NB4 (cell line): ENCODE measurements at regions not wholly inside any gene's neighbourhood (a gene's known extent, or its start where the extent isn't known, plus 50 kb on each side); places are given as distances from the start of the nearest gene placed in this dataset.

Experiments
- DNase-seq: peaks from one replicate; pipeline ENCODE4 v3.0.0; 2010; ENCODE audit warnings: low read depth
- H3K4me3 ChIP-seq: one replicate; pipeline ENCODE4 v1.5.1; 2011; ENCODE audit warnings: mild to moderate bottlenecking, low read depth, low read length, moderate library complexity
- CTCF ChIP-seq: IDR thresholded peaks from one replicate; pipeline ENCODE4 v1.5.1; 2012; ENCODE audit warnings: low read depth, low read length
- MAX ChIP-seq: IDR thresholded peaks from 2 replicates; pipeline ENCODE4 v1.6.1; 2011; ENCODE audit warnings: low read depth, low read length
- MYC ChIP-seq: IDR thresholded peaks from 2 replicates; pipeline ENCODE4 v1.6.1; 2011; ENCODE audit warnings: low read depth, low read length
- POLR2A ChIP-seq: IDR thresholded peaks from 2 replicates; pipeline ENCODE4 v1.6.1; 2011; ENCODE audit warnings: mild to moderate bottlenecking; ENCODE audit not compliant: insufficient read length; ENCODE audit errors: extremely low read depth

DNA sequence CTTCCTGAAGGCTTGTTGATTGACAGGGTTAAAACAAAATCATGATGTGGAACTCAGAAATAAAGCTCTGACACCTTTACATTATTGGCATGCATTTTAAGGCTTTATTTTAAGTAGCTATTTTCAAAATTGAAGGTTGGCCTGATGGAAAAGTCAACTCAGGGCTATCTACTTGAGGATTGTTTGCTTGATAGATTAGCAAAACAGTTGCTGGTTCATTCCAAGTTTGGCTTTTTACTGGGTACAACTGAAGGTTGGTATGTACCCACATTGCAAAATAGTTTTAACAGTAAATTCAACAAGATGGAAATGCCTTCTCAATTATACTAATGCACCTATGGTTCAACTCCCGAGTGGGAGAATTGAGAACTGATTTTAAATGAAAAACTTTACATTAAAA, 161.8 kb upstream of the ELL2 start:
- no peak overlapping the region for H3K4me3 ChIP-seq
- no peak for DNase-seq
- TF ChIP-seq MAX, result no peak
- no peak for TF ChIP-seq CTCF
- no peak for TF ChIP-seq MYC
- no peak for TF ChIP-seq POLR2A

GRCh38 chr5:96121364-96121763, 159.7 kb upstream of the ELL2 start:
- TF ChIP-seq CTCF (no peak), MAX (no peak), MYC (no peak), POLR2A (no peak)
- no peak overlapping the region for H3K4me3 ChIP-seq
- DNase-seq, result no peak

- H3K4me3 ChIP-seq, result no peak overlapping the region
- no peak for TF ChIP-seq POLR2A
- TF ChIP-seq MAX, result no peak
- no peak for TF ChIP-seq CTCF
- no peak for TF ChIP-seq MYC
- DNase-seq, result no peak
Measured at GRCh38 chr5:96120120-96120519, 158.5 kb upstream of the ELL2 start.

GRCh38 chr5:96117771-96118651, 156.4 kb upstream of the ELL2 start:
- TF ChIP-seq CTCF (no peak), MAX (no peak), MYC (no peak), POLR2A (no peak)
- no peak for DNase-seq
- H3K4me3 ChIP-seq, result no peak overlapping the region

DNA sequence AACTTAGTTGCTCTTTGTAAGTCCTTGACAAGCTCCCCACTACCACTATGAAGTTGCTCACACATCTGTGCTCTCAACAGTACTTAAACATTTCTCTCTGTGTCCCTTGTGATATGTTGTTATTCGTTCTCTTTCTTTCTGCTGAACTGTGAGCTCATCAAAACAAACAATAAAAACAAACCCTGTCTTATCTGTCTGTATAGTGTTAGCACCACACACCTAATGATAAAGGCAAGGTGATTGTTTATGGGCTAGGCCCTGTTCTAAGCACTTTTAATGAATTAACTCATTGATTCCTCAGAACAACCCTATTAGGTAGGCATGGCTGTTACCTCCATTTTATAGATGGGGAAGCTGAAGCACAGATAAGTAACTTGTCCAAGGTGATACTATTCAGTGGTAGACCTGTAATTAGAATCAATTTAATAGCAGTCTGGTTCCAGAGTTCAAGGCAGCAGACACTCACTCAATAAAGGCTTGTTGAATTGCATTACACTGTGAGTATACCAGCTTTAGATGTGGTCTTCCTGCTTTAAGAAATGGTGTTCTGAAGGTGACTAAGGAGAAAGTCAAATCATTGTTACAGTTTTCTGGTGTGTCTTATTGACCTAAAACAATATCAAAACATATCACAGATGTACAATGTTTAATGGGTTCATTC, 153.6 kb upstream of the ELL2 start:
- TF ChIP-seq MYC, result no peak
- TF ChIP-seq MAX, result no peak
- no peak for TF ChIP-seq CTCF
- TF ChIP-seq POLR2A, result no peak
- DNase-seq, result no peak
- H3K4me3 ChIP-seq, result no peak overlapping the region
